Epithelial cell of esophagus (primary cell): ENCODE measurements at regions not wholly inside any gene's neighbourhood (a gene's known extent, or its start where the extent isn't known, plus 50 kb on each side); places are given as distances from the start of the nearest gene placed in this dataset.

Experiments
- DNase-seq: peaks from one replicate; pipeline ENCODE4 v3.0.0; 2010; ENCODE audit warnings: low read depth
- H3K4me3 ChIP-seq: 2 replicates; pipeline ENCODE4 v1.5.1; 2011; ENCODE audit warnings: mild to moderate bottlenecking, low read length, control low read depth
- CTCF ChIP-seq: IDR thresholded peaks from 2 replicates; pipeline ENCODE4 v1.5.1; 2011; ENCODE audit warnings: low read depth, mild to moderate bottlenecking, low read length, control low read depth, inconsistent platforms; ENCODE audit not compliant: insufficient read depth; ENCODE audit errors: missing control alignments

- TF ChIP-seq CTCF, result peak; percentile 32
- DNase-seq, result peak; percentile 94
- H3K4me3 ChIP-seq, result no peak overlapping the region
These were observed 98.2 kb upstream of the PGRMC2 start for GRCh38 chr4:128385683-128386304.

GRCh38 chr4:128384765-128385598 is 97.4 kb upstream of the PGRMC2 start:
- DNase-seq, result no peak
- TF ChIP-seq CTCF, result no peak
- H3K4me3 ChIP-seq, result no peak overlapping the region

- no peak overlapping the region for H3K4me3 ChIP-seq
- DNase-seq, result no peak
- TF ChIP-seq CTCF, result no peak
These were observed 96.5 kb upstream of the PGRMC2 start for GRCh38 chr4:128384091-128384520.

GRCh38 chr4:128381748-128382559 is 94.3 kb upstream of the PGRMC2 start:
- no peak for TF ChIP-seq CTCF
- no peak for DNase-seq

GRCh38 chr4:128380306-128380705 is 92.7 kb upstream of the PGRMC2 start:
- TF ChIP-seq CTCF, result no peak
- DNase-seq, result peak; percentile 66
- no peak overlapping the region for H3K4me3 ChIP-seq

More at GRCh38 chr4:128381748-128382559, 94.3 kb upstream of the PGRMC2 start:
- no peak overlapping the region for H3K4me3 ChIP-seq

- no peak overlapping the region for H3K4me3 ChIP-seq
- peak; percentile 50 for DNase-seq
- peak; percentile 66 for TF ChIP-seq CTCF
These were observed 92.2 kb upstream of the PGRMC2 start for GRCh38 chr4:128379860-128380259.
